IMR-90 (cell line): ENCODE measurements at regions not wholly inside any gene's neighbourhood (a gene's known extent, or its start where the extent isn't known, plus 50 kb on each side); places are given as distances from the start of the nearest gene placed in this dataset.

Source experiments
- BHLHE40 ChIP-seq: fragments of 150-350 bp; IDR thresholded peaks from 2 replicates; pipeline ENCODE4 v1.6.1; 2016; ENCODE audit warnings: mild to moderate bottlenecking, low read depth, low read length
- CEBPB ChIP-seq: IDR thresholded peaks from 2 replicates; pipeline ENCODE4 v1.6.1; 2012; ENCODE audit warnings: low read depth, low read length, improper control_type of control experiment
- FOS ChIP-seq: fragments of 150-350 bp; IDR thresholded peaks from 2 replicates; pipeline ENCODE4 v1.6.1; 2016; ENCODE audit warnings: low read depth, low read length
- MAFK ChIP-seq: IDR thresholded peaks from 2 replicates; pipeline ENCODE4 v1.6.1; 2012; ENCODE audit warnings: low read depth, low read length, improper control_type of control experiment
- MAZ ChIP-seq: IDR thresholded peaks from 2 replicates; pipeline ENCODE4 v1.6.1; 2012; ENCODE audit warnings: low read depth, mild to moderate bottlenecking, low read length, improper control_type of control experiment, moderate library complexity, borderline replicate concordance
- NFE2L2 ChIP-seq: fragments of 150-350 bp; IDR thresholded peaks from 2 replicates; pipeline ENCODE4 v1.6.1; 2016; ENCODE audit warnings: low read depth, mild to moderate bottlenecking, low read length
- POLR2A ChIP-seq: IDR thresholded peaks from 2 replicates; pipeline ENCODE4 v1.6.1; 2012; ENCODE audit warnings: mild to moderate bottlenecking, low read depth, low read length
- RAD21 ChIP-seq: IDR thresholded peaks from 2 replicates; pipeline ENCODE4 v1.6.1; 2012; ENCODE audit warnings: low read length, improper control_type of control experiment
- RCOR1 ChIP-seq: IDR thresholded peaks from 2 replicates; pipeline ENCODE4 v1.6.1; 2012; ENCODE audit warnings: mild to moderate bottlenecking, low read length, improper control_type of control experiment; ENCODE audit not compliant: insufficient replicate concordance
- RFX5 ChIP-seq: IDR thresholded peaks from 2 replicates; pipeline ENCODE4 v1.8.0; 2012; ENCODE audit warnings: low read depth, mild to moderate bottlenecking, low read length, moderate library complexity
- SMC3 ChIP-seq: fragments of 150-350 bp; IDR thresholded peaks from 2 replicates; pipeline ENCODE4 v1.6.1; 2016; ENCODE audit warnings: low read depth, mild to moderate bottlenecking, antibody characterized with exemption, low read length, moderate library complexity
- TF ChIP-seq, protein P1 (sequence below): conservative IDR thresholded peaks from 2 replicates; pipeline ENCODE4 v1.5.1; 2012; ENCODE audit warnings: mild to moderate bottlenecking, low read depth, low read length, improper control_type of control experiment
- TF ChIP-seq, protein P2 (sequence below): fragments of 150-350 bp; IDR thresholded peaks from 2 replicates; pipeline ENCODE4 v1.6.1; 2017; ENCODE audit warnings: mild to moderate bottlenecking, antibody characterized with exemption, low read length, low read depth
- TF ChIP-seq, protein P3 (sequence below): fragments of 150-350 bp; IDR thresholded peaks from 2 replicates; pipeline ENCODE4 v1.6.1; 2016; ENCODE audit warnings: low read depth, mild to moderate bottlenecking, low read length, moderate library complexity, borderline replicate concordance

DNA sequence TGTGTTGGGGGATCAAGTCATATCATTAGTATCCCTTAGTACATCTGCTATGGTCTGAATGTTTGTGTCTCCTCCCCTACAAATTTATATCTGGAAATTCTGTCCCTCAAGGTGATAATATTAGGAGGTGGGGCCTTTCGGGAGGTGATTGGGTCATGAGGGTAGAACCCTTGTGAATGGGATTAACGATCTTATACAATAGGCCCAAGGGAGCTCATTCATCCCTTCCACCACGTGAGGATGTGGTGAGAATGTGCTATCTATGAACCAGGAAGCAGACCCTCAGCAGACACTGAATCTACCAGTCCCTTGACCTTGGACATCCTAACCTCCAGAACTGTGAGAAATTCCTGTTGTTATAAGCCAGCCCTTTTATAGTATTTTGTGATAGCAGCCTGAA is 110.7 kb downstream of the PTCSC3 start:
- TF ChIP-seq, protein P1, sequence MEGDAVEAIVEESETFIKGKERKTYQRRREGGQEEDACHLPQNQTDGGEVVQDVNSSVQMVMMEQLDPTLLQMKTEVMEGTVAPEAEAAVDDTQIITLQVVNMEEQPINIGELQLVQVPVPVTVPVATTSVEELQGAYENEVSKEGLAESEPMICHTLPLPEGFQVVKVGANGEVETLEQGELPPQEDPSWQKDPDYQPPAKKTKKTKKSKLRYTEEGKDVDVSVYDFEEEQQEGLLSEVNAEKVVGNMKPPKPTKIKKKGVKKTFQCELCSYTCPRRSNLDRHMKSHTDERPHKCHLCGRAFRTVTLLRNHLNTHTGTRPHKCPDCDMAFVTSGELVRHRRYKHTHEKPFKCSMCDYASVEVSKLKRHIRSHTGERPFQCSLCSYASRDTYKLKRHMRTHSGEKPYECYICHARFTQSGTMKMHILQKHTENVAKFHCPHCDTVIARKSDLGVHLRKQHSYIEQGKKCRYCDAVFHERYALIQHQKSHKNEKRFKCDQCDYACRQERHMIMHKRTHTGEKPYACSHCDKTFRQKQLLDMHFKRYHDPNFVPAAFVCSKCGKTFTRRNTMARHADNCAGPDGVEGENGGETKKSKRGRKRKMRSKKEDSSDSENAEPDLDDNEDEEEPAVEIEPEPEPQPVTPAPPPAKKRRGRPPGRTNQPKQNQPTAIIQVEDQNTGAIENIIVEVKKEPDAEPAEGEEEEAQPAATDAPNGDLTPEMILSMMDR: no peak
- TF ChIP-seq RAD21: no peak
- no peak for TF ChIP-seq RFX5
- no peak for TF ChIP-seq FOS
- TF ChIP-seq, protein P2, sequence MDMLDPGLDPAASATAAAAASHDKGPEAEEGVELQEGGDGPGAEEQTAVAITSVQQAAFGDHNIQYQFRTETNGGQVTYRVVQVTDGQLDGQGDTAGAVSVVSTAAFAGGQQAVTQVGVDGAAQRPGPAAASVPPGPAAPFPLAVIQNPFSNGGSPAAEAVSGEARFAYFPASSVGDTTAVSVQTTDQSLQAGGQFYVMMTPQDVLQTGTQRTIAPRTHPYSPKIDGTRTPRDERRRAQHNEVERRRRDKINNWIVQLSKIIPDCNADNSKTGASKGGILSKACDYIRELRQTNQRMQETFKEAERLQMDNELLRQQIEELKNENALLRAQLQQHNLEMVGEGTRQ: no peak
- no peak for TF ChIP-seq CEBPB
- no peak for TF ChIP-seq MAFK
- TF ChIP-seq POLR2A: no peak
- TF ChIP-seq, protein P3, sequence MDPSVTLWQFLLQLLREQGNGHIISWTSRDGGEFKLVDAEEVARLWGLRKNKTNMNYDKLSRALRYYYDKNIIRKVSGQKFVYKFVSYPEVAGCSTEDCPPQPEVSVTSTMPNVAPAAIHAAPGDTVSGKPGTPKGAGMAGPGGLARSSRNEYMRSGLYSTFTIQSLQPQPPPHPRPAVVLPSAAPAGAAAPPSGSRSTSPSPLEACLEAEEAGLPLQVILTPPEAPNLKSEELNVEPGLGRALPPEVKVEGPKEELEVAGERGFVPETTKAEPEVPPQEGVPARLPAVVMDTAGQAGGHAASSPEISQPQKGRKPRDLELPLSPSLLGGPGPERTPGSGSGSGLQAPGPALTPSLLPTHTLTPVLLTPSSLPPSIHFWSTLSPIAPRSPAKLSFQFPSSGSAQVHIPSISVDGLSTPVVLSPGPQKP: no peak
- TF ChIP-seq MAZ: no peak
- TF ChIP-seq NFE2L2: no peak
- TF ChIP-seq RCOR1: no peak
- no peak for TF ChIP-seq BHLHE40
- TF ChIP-seq SMC3: no peak
